Activated CD4-positive, alpha-beta T cell treated with anti-CD3 and anti-CD28 coated beads, Interleukin-2, amount 50 U/mL, for 4 hours (primary cell): ENCODE measurements at regions not wholly inside any gene's neighbourhood (a gene's known extent, or its start where the extent isn't known, plus 50 kb on each side); places are given as distances from the start of the nearest gene placed in this dataset.

Source experiments
- DNase-seq, 2 experiments: peaks; one replicate each; pipeline ENCODE4 v3.0.0-alpha.2; 2020

- DNase-seq = no peak
These were observed 277.0 kb downstream of the FOXA2 start for GRCh38 chr20:22307409-22307808.

DNA sequence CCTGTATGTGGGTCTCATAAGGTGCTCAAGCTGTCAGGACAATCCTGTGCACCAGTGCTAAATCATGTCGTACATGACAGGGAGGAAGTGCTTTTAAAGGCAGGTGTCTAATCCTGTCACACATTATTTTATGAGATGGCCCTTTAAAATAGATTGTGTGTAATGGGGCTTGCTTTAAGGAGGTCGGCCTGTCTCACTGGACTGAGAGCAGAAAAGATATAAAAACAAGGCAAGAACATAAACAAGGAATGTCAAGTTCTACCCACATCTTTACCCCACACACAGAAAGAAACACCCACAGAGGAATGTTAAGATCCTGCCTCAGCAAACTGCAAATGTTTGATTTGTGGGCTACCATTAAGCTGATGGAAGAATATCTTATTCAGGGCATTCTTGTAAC, 279.0 kb downstream of the FOXA2 start:
- DNase-seq = no peak

DNA sequence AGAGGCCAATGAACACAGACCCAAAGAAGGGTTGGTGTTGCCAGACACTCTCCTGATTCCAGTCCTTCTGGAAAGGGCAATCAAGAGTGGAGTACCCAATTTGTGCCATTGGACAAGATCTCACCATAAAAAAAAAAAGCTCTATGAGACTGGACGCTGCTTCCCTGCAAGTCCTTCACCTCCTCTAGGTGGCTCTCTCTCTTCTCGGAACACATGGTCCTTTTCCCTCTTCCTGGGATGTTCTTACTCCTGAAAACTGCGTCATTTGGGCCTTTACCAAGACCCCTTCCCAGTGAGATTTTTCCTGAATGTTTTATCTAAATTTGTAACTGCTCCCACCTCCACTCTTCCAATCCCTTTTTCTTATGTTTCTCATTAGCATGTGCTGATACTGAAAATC, 280.8 kb downstream of the FOXA2 start:
- no peak for DNase-seq

DNA sequence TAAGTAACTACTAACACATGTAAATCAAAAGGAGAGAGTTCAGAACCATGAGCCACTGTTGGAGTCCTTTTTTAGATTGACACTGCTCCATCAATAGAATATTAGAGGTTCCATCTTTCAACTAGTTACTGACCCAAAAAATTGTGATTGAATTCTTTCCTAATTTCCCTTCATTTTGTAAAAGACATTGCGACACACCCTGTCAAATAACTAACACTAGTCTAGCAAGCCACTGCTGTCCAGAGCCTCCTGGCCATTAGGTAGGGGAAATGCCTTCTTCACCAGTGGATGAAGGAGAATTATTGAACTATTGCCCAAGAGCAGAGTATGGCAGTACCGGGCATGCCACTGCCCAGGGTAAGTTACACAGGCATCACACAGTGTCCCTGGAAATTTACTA, 282.3 kb downstream of the FOXA2 start:
- no peak for DNase-seq

DNA sequence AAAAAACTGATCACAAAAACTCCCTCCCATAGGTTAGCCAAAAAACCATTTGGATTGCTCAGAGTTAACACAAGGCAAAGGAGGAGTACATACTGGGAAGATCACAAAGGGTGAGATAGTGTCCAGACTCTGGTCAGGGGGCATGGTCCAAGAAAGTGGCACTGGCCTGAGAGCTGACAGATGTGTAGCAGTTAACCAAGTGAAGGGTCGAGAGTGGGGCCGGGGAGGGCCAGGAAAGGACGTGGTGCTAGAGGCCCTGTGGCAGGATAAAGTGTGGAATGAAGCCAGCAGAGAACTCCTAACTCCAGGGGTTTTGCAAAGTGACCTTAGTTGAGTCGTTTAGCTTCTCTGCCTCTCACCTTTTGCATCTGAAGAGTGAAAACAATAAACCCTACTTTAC, 290.5 kb downstream of the FOXA2 start:
- no peak for DNase-seq

DNA sequence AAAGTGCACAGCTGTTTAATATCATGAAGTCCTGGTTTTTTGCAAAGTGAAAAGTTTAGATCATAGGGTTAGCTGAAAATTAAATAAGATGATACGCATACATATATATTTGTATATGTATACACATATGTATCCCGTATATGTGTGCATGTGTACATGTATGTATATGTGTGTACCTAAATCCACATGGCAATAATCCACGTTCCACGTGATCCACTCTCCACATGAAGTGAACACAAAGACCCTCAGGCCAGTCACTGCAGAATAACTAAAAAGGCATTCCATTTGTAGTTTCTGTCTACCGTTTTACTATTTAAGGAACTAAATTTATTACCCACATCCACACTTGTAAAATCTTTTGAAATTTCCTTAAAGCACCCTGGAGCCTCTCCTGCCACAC, 294.9 kb downstream of the FOXA2 start:
- DNase-seq = no peak

GRCh38 chr20:22288957-22289356, 295.4 kb downstream of the FOXA2 start:
- DNase-seq = no peak

DNA sequence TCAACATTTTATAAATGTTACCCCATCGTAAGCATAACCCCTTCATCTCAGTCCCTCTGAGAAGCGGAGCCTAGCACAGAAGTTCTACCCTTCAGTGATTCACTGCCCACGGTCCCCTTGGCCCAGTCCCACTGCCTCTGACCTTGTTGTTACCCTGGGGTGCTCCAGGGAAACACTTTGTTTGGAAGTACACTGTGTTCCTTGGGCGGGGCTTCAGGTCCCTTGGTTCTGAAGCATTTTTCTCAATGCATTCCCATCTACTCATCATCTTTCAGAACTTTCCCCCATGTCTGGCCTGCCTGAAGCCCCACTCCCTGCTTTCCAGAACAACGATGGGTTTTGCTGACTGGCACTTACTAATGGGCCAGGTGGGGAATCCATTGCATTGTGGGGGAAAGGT, 296.2 kb downstream of the FOXA2 start:
- no peak for DNase-seq

DNA sequence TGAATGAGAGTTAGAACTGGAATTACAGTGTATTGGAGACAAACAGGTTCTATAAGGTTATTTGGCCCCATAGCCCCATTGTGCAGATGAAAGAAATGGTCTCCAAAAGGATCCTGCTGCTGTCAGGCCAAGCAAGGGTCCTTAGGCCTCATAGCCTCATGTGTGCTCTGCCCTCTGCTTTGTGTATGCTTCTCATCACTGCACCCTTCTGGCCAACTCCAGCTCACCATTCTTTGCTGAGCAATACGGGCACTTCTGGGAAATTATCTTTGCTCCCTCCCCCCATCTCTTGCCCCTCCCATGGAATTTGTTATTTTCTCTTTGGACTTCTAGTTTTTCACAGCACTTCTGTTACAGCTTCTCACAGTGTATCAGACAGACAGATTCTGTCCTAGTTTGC, 298.8 kb downstream of the FOXA2 start:
- no peak for DNase-seq

DNA sequence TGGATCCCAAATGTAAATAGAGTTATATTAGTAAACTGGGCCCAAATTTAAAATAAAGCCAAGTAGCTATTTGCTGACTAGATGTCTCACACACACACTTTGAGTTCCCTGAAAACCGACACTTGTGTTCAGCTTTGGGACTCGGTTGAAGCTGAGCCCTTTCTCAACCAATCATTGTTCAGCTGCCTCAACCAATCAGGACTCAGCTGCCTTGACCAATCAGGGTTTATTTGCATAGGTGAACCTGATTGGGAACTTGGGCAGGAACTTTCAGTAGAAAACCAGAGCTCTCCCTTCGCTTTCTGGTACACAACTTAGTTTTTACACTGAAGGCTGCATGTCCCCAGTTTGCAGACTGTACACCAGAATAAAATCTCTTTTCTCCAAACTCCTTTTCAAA, 301.7 kb downstream of the FOXA2 start:
- DNase-seq = no peak

DNA sequence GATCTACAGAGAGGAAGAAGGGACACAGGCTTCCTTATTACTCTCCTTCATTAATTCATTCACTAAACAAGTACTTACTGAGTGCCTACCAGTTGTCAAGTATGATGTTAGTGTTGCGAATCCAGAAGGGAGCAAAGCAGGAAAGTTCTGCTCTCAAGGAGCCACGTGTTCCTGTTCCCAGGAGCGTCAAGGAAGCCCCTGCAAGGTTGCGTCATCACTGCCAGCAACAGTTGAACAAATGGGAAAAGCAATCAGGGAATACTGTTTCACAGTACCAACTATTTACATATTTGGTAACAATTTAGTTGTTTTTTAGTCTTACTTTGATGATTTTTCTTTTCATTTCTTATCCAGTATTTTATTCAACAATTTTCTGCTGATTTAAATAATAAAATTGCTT, 310.0 kb downstream of the FOXA2 start:
- DNase-seq = no peak

DNA sequence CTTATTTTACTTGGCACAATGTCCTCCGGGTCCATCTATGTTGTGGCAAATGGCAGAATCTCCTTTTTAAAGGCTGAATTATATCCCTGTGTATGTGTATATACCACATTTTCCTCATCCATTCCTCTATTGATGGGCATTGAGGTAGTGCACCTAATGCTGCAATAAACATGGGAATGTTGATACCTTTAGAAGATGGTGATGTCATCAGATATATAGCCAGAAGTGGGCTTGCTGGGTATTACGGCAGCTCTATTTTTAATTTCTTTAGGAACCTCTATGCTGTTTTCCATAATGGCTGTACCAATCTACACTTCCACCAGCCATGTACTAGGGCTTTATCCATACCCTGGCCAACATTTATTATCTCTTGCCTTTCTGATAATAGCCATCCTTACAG, 315.7 kb downstream of the FOXA2 start:
- no peak for DNase-seq

DNA sequence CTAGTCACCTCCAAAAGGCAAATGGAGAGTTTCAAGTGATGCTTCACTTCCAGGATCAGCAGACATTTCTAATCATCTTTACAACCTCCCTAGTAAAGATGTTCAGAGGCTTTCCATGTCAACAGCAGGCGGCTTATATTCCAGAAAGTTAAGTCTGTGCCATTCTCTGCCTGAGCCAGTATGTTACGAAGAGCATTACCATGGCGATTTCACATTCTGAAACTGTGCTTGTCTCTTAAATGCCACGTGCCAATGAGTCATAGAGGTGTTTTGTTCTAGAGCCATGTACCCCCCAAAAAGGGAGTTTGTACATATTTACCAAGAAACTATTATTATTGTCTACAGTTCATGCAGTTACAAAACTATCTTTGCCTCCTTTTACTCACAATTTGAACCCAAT, 319.5 kb downstream of the FOXA2 start:
- no peak for DNase-seq

GRCh38 chr20:22260506-22260905, 323.9 kb downstream of the FOXA2 start:
- DNase-seq = no peak

- no peak for DNase-seq
These were observed 326.5 kb downstream of the FOXA2 start for GRCh38 chr20:22257912-22258311.

DNA sequence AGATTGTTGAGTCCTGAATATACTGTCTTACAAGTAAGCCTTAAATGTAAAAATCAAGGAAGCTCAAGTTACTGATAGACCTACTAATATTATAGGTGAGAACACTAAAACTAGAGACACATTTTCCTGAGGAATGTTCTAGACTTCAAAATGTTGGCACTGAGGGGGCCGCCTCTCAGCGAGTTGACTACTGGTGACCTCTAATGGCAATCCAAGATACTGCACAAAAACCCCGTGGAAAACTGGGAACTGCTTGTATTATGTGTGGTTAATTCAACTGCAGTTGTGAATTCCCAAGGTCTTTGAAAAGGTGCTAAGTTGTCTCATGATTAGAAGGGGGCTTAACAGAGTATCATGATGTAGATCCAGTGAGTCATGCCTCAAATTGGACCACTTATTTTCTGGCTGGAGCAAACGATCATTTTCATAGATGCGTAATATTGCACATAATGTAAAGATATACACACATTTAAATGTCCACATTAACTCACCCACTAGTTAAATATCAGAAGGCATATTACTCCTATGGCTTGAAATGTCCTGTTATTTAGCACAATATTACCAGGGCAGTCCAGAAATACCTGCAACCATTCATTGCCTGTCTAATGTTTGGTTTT, 336.2 kb downstream of the FOXA2 start:
- DNase-seq = no peak

- no peak for DNase-seq
These were observed 339.2 kb downstream of the FOXA2 start for GRCh38 chr20:22245139-22245538.

DNA sequence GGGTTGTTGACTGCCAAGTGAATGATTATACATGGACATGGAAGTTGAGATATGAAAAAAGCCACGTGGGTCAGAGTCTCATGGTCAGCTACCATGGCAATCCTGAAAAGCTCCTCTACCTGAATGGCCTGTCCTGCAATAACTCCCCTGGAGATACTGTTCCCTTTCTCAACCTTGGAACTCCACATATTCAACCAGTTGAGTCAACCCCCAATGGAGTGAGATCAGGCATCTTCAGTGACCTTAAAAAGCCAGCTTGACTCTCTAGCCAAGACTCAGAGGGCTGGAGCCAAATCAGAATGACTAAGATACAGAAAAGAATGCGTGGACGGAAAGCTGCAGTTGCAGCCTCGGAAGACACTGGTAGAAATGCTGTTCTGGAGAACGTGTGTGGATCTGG, 341.3 kb downstream of the FOXA2 start:
- DNase-seq = no peak

- DNase-seq = no peak
These were observed 342.8 kb downstream of the FOXA2 start for GRCh38 chr20:22241609-22242008.

GRCh38 chr20:22232923-22233322, 351.4 kb downstream of the FOXA2 start:
- DNase-seq = no peak

DNA sequence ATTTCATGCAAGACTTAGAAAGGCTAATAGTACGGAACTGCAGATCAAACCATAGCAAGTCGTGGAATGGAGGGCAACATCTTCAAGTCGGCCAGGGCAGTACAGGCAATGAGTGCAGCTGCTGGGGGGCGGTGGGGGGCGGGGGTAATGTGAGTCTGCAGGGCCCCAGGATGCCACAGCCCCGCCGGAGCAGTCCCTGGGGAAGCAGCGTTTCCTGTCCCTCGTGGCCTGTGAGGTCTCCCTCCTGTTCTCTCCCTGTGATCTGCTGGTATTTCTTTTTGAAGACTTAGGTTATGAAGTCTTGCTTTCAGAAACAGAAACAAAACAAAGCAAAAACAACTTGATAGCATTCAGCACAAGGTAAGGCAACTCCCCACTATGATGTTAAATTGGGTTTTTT, 351.9 kb downstream of the FOXA2 start:
- no peak for DNase-seq

DNA sequence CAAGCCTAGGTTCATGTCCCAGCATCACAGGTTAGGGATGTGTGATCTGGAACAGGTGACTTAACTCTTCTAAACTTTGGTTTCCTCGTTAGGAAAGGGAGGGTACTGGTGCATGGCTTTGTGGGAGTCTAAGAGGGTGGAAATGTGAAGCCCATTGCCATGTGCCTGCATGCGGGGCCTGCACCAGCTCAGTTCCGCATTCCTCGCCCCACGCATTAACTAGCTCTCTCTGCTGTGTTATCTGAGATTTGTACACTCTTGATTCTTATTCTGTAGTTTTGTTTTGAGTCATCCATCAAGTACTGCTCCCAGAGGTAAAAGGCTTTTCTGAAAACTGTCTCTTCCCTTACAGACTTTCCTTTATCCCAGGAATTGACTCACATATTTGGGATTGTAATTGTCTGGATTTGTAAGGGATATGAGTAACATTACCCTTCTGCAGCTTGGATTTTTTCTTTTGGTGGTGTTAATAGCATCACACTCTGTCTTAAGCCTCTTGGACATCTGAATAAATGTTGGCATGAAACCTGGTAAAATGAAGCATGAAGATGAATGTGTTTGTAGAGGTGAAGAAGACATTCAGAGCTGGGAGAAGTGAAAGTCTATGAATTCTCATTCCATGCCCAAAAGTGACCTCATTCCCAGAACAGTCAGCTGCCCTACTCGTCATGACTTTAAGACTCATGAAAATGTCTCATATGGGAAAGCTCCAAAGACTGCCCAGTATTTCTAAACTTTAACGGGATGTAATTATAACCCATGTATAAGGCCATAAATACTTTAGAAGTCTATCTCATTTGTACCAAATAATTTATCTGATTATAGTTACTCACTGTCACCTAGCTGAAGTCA, 357.3 kb downstream of the FOXA2 start:
- no peak for DNase-seq

DNA sequence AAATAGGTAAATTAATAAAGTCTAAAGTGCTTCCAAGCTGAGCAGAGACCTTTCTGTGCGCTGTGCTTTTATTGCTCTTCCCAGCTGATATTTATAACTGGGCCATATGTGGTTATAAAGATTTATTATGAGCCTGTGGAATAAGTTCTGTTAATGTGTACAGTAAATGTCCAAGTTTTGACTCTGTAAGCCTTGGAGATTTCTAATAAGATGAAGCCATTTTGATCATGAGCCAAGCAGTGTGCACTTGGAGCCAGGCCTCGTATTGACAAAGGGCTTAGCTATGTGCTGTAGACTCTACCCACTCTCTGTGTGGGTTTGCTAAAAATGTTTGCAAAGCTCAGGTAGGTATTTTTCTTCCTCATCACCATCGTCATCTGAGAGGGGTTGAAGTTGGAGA, 361.1 kb downstream of the FOXA2 start:
- no peak for DNase-seq

- DNase-seq = no peak
These were observed 366.5 kb downstream of the FOXA2 start for GRCh38 chr20:22217712-22218352.
